Kidney glomerular epithelial cell (primary cell): ENCODE measurements at regions not wholly inside any gene's neighbourhood (a gene's known extent, or its start where the extent isn't known, plus 50 kb on each side); places are given as distances from the start of the nearest gene placed in this dataset.
A peak's percentile ranks its signal among the peaks of the same experiment; 100 is the strongest.
"Not testable (repeated sequence)": the region's sequence is repeated elsewhere in the genome, so short reads cannot be mapped to it uniquely, and the experiment has no call there.

Source experiments
- DNase-seq: peaks from one replicate; lab custom pipeline; 2025; lab: John Stamatoyannopoulos, UW

- no peak for DNase-seq
These were observed 1227.1 kb upstream of the CELF4 start for GRCh38 chr18:38792731-38793130.

DNA sequence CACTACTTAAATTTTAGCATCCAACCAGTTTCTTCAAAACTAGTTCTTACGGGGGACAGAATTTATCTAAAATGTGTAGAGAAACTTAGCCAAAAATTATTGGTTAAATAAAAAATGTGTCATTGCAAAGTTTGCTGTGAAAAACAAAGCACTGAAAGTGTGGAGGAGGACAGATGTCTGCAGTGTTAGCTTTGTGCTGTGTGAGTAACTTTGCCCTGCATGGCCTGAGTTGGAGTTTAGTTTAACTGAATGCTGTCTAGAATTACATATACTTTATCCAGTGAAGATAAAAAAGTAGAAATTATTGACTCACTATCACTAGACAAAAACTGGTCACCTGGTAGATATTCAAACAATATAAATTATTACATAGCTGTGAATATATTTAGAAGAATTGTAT lies 1225.2 kb upstream of the CELF4 start:
- DNase-seq, result no peak

DNA sequence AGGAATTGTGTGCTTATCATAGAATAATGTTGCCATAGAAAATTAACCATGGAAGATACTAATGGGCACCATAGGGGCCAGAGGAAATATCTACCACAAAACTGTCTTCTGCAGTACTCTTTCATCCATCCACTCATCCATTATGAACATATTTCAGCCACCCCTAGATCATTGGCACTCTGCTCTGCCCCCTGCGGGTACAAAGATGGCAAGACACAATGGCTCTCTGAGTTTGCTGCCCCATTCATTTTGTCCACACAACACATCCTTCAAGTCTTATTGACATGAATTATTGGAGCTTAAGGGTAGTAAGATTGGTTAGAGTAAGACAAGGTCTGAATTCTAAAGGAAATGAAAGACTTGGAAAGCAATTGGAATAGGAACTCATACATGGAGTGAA lies 1224.7 kb upstream of the CELF4 start:
- no peak for DNase-seq

DNA sequence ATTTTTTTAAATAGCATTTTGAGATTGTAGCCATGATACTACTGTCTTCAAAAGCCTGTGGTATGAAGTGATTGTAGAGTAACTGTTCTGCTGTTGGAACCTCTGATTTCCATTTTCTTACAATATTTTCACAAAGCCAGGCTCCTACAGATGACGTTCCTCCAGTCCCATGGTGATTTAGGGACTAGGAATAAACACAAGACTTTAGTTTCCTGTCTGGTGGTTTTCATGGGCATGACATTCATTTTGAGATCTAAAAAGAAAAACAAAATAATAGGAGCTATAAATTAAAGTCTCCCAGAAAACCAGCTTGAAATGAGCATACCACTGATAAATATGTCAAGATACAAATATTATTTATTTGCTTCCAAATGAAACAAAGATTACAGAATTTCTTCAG lies 1223.5 kb upstream of the CELF4 start:
- no peak for DNase-seq

DNA sequence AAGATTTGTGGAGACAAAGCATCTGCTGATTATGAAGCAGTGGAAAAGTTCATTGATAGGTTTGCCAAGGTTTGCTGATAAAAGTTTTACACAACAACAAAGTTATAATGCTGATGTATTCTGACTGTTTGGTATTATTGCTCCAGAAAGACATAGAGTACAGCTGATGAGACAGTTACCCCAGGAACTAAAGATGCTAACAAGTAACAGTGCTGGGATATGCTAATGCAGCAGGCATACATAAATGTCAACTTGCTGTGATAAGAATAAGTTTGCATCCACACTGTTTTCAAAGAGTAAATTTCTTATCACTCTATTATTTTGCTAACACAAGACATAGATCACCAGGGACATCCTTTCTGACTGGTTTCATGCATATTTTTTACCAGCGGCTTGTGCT lies 1221.3 kb upstream of the CELF4 start:
- DNase-seq, result no peak

GRCh38 chr18:38771620-38772019 lies 1206.0 kb upstream of the CELF4 start:
- not testable (repeated sequence) for DNase-seq

DNA sequence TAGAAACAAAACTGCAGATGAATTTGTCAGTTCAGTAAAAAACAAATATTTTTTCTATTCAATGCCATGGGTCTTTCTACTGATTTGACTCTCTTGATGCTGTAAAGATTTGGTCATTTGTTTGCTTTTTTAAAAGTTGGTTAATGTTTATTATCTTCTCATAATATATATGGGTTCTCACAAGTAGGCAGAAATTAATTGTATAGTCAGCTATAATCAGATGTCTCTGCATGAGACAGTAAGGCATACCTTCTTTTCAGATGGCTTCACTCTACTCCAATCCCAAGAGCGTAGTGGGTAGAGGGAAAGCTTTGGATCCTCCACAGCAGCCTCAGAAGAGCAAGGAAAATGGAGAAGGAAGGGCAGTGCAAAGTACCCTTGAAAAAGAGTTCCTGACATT lies 1202.9 kb upstream of the CELF4 start:
- DNase-seq, result no peak

- peak; percentile 37 for DNase-seq
These were observed 1193.9 kb upstream of the CELF4 start for GRCh38 chr18:38759457-38759856.

DNA sequence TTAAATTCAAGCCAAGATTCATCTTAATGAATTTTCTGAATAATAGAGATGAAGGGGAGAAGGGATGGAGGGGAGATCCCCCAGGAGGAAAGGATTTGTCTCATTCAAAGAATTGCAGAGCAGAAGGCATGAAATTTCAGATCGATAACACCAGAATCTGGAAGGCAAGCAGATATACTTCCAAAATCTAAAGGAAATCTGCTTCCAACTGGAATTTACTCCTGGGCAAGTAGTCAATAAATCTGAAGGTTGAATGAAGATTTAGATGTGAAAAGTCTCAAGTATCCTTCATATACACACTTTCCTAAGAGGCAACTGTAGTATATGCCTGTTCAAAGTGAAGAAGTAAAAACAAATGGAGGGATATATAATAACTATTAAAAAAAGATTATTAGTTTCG lies 1190.8 kb upstream of the CELF4 start:
- no peak for DNase-seq

GRCh38 chr18:38752430-38752829 lies 1186.8 kb upstream of the CELF4 start:
- no peak for DNase-seq

- DNase-seq, result peak; percentile 32
These were observed 1186.3 kb upstream of the CELF4 start for GRCh38 chr18:38751898-38752297.

- DNase-seq, result no peak
These were observed 1185.6 kb upstream of the CELF4 start for GRCh38 chr18:38751211-38751610.

GRCh38 chr18:38750751-38751150 lies 1185.2 kb upstream of the CELF4 start:
- DNase-seq, result no peak

- DNase-seq, result no peak
These were observed 1181.6 kb upstream of the CELF4 start for GRCh38 chr18:38747153-38747552.

DNA sequence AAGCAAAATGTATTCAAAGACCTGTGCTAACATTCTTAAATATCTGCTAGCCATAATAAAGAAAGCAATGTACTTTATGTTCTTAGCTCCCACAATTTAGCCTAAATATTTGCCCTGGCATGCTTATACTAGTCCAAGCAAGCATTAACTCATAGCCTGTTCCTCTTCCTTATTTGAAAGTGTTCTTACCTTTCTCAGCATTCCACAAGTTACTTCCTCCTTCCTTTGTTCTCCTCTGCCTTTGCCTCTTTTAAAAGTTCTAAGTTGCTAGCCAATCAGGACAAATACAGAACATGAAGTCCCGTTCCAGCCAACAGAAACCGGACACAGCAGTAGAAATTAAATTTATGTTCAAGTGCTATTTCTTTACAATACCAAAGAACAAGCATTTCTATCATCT lies 1154.6 kb upstream of the CELF4 start:
- not testable (repeated sequence) for DNase-seq

- no peak for DNase-seq
These were observed 1152.8 kb upstream of the CELF4 start for GRCh38 chr18:38718365-38718901.

- DNase-seq, result no peak
These were observed 1143.5 kb upstream of the CELF4 start for GRCh38 chr18:38709122-38709521.

GRCh38 chr18:38706373-38706772 lies 1140.8 kb upstream of the CELF4 start:
- DNase-seq, result no peak

GRCh38 chr18:38698088-38698487 lies 1132.5 kb upstream of the CELF4 start:
- no peak for DNase-seq

GRCh38 chr18:38695559-38696280 lies 1130.1 kb upstream of the CELF4 start:
- no peak for DNase-seq

GRCh38 chr18:38693104-38693503 lies 1127.5 kb upstream of the CELF4 start:
- DNase-seq, result no peak

DNA sequence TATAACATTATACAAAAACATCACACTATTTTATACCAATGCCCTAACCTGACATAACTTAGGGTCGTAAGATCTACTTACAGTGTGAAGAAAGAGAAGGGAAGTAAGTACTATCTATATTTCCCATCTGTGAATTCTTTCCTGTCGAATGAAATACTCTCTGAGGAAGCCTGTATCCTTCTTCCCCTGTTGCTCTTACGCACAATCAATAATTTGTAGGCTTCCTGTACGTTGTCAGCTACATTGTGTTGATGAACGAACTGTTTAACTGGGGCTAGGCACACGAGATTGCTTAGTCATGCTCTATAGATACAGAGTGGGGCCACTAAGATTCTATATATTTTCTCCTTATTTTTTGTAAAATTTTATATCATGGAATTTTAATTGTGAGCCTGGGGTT lies 1125.0 kb upstream of the CELF4 start:
- DNase-seq, result no peak

GRCh38 chr18:38688416-38688815 lies 1122.8 kb upstream of the CELF4 start:
- no peak for DNase-seq

GRCh38 chr18:38670486-38670885 lies 1104.9 kb upstream of the CELF4 start:
- DNase-seq, result no peak
